ENCODE measurements at regions not wholly inside any gene's neighbourhood (a gene's known extent, or its start where the extent isn't known, plus 50 kb on each side); places are given as distances from the start of the nearest gene placed in this dataset.

- Histone ChIP-seq H3K18ac (ENCODE audit: low read depth, low read length) (no peak overlapping the region), H3K27ac (ENCODE audit: insufficient read depth, low read length) (no peak overlapping the region), H3K4me1 (ENCODE audit: control insufficient read depth, insufficient read depth, low read length) (no peaks in the 10 kb centered on the region), H3K9me1 (ENCODE audit: insufficient read depth, low read length) (no peaks in the 10 kb centered on the region), H2AK5ac (ENCODE audit: low read depth, low read length) (no peak overlapping the region), H2BK120ac (ENCODE audit: low read depth, low read length) (no peak overlapping the region), H2AFZ (replicated peaks; ENCODE audit: low read length, poor library complexity) (no peak overlapping the region), H3K56ac (ENCODE audit: extremely low read depth, insufficient read depth, low read length) (no peak overlapping the region), H4K91ac (ENCODE audit: insufficient read depth, low read depth, low read length) (no peak overlapping the region), H2BK5ac (ENCODE audit: low read depth, low read length, poor library complexity, severe bottlenecking) (no peak overlapping the region), H4K5ac (ENCODE audit: low read depth, low read length) (no peak overlapping the region), H3K4me3 (ENCODE audit: insufficient read depth, low read depth, low read length) (no peak overlapping the region), H3K4ac (ENCODE audit: low read depth, low read length) (no peak overlapping the region), H4K20me1 (ENCODE audit: insufficient read depth, low read length) (no peaks in the 10 kb centered on the region), H3K27me3 (ENCODE audit: control insufficient read depth, insufficient read depth, low read length) (no peaks in the 10 kb centered on the region), H3K79me1 (ENCODE audit: low read depth in 1 of 2, low read length in 2 of 2) (no peaks in the 10 kb centered on the region), H2AK9ac (replicated peaks; ENCODE audit: low read depth, low read length, poor library complexity) (no peak overlapping the region), H2BK20ac (ENCODE audit: low read depth, low read length) (no peak overlapping the region), H3K9me3 (ENCODE audit: control insufficient read depth, insufficient read depth, low read length) (peaks cover 5% of the 10 kb centered on the region), H3K4me2 (ENCODE audit: low read depth, low read length) (no peak overlapping the region), H3K14ac (replicated peaks; ENCODE audit: low read depth, low read length) (no peak overlapping the region), H4K8ac (ENCODE audit: low read depth in 2 of 2, low read length in 2 of 2) (no peak overlapping the region), H3K36me3 (ENCODE audit: control insufficient read depth, insufficient read depth, low read length) (no peaks in the 10 kb centered on the region), H3K23ac (ENCODE audit: low read depth, low read length) (no peak overlapping the region), H2BK15ac (ENCODE audit: low read depth, low read length) (no peak overlapping the region), H3K9ac (ENCODE audit: low read depth, low read length) (no peak overlapping the region)
- ATAC-seq (ENCODE audit: low read depth) (no peak), DNase-seq (no peak)
- in situ Hi-C loops (cut with MboI; ENCODE audit: low sequenced_read_pairs) = no loop called here
- CTCF ChIA-PET = no interaction called here
- no TSS peak for BruUV-seq (replicated peaks)
- TF ChIP-seq MAZ (IDR thresholded peaks at IDR 0.05; ENCODE audit: borderline replicate concordance, low read depth, low read length) (no peak), NFE2L2 (IDR thresholded peaks at IDR 0.05; ENCODE audit: low read depth, low read length) (no peak), RFX5 (IDR thresholded peaks at IDR 0.05; ENCODE audit: low read depth, low read length) (no peak), USF2 (IDR thresholded peaks at IDR 0.05; ENCODE audit: low read depth, low read length) (no peak), RAD21 (IDR thresholded peaks at IDR 0.05; ENCODE audit: low read length) (no peak), RCOR1 (IDR thresholded peaks at IDR 0.05; ENCODE audit: insufficient replicate concordance, low read length) (no peak), CEBPB (IDR thresholded peaks at IDR 0.05; ENCODE audit: low read depth, low read length) (no peak)
- intact Hi-C loops (cut with micrococcal nuclease) = no loop called here
- WGBS, 2 experiments (ENCODE audit: extremely low coverage in 2 of 2, insufficient read length in 1 of 2) = no CpG with 5 or more reads among the region's 2 CpGs
- POLR2A ChIA-PET (ENCODE audit: unreplicated experiment) = no interaction called here
- dilution Hi-C loops (cut with HindIII; ENCODE audit: low sequenced_read_pairs, unreplicated experiment) = no loop called here
Observed at GRCh38 chr1:82782599-82782998, 981.9 kb downstream of the ADGRL2 start.
